RWPE2 (cell line): ENCODE measurements at regions not wholly inside any gene's neighbourhood (a gene's known extent, or its start where the extent isn't known, plus 50 kb on each side); places are given as distances from the start of the nearest gene placed in this dataset.

ENCODE experiments used
- ATAC-seq: fragments of 200-7000 bp; cut with Tn5 transposase; 3 replicates; pipeline ENCODE4 v1.9.1; 2021; ENCODE audit warnings: low read depth
- DNase-seq: peaks from one replicate; pipeline ENCODE4 v3.0.0-alpha.2; 2020; ENCODE audit warnings: low spot score
- H3K27ac ChIP-seq: fragments of 450-650 bp; 2 replicates; pipeline ENCODE4 v1.5.1; 2017; ENCODE audit warnings: mild to moderate bottlenecking; ENCODE audit not compliant: poor library complexity, severe bottlenecking
- H3K27me3 ChIP-seq: fragments of 250-450 bp; sonication (Bioruptor Pico); 2 replicates; pipeline ENCODE4 v1.5.1; 2021; ENCODE audit warnings: mild to moderate bottlenecking, moderate library complexity; ENCODE audit not compliant: insufficient read depth, poor library complexity, severe bottlenecking
- H3K36me3 ChIP-seq: fragments of 250-450 bp; sonication (Bioruptor Pico); 2 replicates; pipeline ENCODE4 v1.5.1; 2020; ENCODE audit warnings: low read depth, mild to moderate bottlenecking, moderate library complexity
- H3K4me1 ChIP-seq: fragments of 250-450 bp; sonication (Bioruptor Pico); 2 replicates; pipeline ENCODE4 v1.5.1; 2021; ENCODE audit warnings: mild to moderate bottlenecking, moderate library complexity; ENCODE audit not compliant: insufficient read depth, poor library complexity, severe bottlenecking
- H3K4me3 ChIP-seq: fragments of 250-450 bp; sonication (Bioruptor Pico); 2 replicates; pipeline ENCODE4 v1.5.1; 2021; ENCODE audit warnings: mild to moderate bottlenecking, moderate library complexity; ENCODE audit not compliant: severe bottlenecking
- H3K9me3 ChIP-seq: fragments of 250-450 bp; sonication (Bioruptor Pico); 2 replicates; pipeline ENCODE4 v1.5.1; 2021; ENCODE audit warnings: mild to moderate bottlenecking, moderate library complexity; ENCODE audit not compliant: severe bottlenecking
- TF ChIP-seq, protein P1 (sequence below): fragments of 450-650 bp; IDR thresholded peaks from one replicate; pipeline ENCODE4 v1.5.1; 2017; ENCODE audit warnings: mild to moderate bottlenecking, moderate library complexity; ENCODE audit not compliant: poor library complexity, severe bottlenecking

DNA sequence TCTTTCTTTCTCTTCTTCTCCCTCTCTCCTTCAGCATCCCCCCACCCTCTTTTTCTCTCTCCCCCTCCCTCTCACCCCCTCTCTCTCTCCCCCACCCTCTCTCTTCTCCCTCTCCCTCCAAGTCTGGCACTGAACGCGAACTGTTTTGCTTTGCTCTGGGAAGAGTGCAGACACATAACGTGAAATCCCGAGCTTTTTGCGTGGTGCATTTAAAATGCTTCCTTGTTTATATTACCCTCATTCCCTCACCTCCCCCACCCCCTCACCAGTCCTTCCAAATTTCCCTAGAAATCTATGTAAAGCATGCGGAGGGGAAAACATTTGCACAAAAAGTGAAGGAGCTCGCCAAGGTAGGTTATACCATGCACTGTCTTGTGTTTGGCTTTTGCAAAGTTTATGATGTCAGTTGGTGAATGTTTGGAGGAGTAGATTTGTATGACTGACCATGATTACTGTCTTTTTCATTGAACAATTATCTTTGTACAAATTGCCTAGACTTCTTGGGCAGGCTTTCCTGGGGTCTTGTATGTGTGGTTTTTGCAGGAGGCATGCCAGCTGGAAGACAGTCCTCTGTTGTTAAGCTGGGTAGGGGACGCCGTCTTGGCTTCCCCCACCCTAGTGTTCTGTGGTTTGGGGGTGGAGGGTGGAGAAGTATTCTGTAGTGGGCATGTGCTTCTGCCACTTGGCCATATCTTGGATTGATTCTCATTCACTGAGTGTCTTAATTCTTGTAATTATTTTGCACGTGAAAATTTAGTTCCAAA, 123.7 kb upstream of the HSD17B12 start:
- H3K27me3 ChIP-seq: peaks cover 76% of the 10 kb centered on the region
- H3K27ac ChIP-seq: no peak overlapping the region
- no peaks in the 10 kb centered on the region for H3K9me3 ChIP-seq
- no peaks in the 10 kb centered on the region for H3K36me3 ChIP-seq
- H3K4me3 ChIP-seq: no peak overlapping the region
- DNase-seq (no peak), ATAC-seq (no peak)
- H3K4me1 ChIP-seq: no peaks in the 10 kb centered on the region
- TF ChIP-seq, protein P1, sequence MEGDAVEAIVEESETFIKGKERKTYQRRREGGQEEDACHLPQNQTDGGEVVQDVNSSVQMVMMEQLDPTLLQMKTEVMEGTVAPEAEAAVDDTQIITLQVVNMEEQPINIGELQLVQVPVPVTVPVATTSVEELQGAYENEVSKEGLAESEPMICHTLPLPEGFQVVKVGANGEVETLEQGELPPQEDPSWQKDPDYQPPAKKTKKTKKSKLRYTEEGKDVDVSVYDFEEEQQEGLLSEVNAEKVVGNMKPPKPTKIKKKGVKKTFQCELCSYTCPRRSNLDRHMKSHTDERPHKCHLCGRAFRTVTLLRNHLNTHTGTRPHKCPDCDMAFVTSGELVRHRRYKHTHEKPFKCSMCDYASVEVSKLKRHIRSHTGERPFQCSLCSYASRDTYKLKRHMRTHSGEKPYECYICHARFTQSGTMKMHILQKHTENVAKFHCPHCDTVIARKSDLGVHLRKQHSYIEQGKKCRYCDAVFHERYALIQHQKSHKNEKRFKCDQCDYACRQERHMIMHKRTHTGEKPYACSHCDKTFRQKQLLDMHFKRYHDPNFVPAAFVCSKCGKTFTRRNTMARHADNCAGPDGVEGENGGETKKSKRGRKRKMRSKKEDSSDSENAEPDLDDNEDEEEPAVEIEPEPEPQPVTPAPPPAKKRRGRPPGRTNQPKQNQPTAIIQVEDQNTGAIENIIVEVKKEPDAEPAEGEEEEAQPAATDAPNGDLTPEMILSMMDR: no peak

DNA sequence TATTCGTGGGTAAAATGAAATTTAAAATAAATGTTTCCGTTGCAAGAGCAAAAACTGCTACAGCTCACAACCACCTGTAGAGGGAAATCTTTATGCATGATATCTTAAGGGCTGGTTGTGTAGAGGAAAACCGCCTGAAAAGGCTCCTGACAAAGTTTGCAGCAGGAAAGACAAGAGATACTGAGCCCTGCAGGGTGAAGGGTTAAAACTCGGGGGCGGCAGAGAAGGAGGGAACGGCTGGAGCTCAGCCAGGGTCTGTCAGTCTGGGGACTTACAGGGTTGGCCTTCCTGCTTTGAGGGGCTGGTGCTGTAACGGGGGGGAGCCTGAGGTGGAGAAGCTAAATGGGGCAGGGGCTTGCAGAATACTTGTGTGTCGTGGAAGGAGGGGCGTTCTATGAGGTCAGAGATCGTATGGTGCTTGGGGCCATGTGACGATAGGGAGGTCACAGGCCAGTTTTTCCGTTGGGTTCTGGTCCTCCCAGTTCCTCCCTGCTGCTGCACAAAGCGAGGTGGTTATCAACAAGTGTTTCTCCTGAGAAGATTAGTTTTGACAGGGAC, 122.9 kb upstream of the HSD17B12 start:
- TF ChIP-seq, protein P1: peak; percentile 12
- H3K9me3 ChIP-seq: no peaks in the 10 kb centered on the region
- no peak overlapping the region for H3K27ac ChIP-seq
- H3K4me3 ChIP-seq: no peak overlapping the region
- ATAC-seq (no peak), DNase-seq (no peak)
- no peaks in the 10 kb centered on the region for H3K4me1 ChIP-seq
- H3K27me3 ChIP-seq: peaks cover 76% of the 10 kb centered on the region
- H3K36me3 ChIP-seq: no peaks in the 10 kb centered on the region

DNA sequence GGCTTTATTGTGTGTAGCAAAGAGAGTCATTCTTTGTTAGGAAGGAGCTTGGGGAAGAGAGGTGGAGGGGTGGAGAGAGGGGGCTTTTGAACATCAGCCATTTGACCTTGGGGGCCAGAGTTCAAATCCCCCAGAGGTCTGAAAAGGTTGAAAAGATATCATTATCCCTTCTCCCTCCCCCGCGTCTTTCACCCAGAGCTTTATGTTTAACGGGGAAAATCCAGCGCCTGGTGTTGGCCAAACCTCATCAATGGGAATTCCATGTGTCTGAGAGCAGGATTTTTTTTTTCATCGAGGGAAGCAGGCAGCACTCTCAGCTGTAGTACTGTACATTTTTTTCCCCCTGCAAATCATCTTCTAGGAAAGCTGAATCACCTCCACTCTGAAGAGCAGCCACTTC, 122.4 kb upstream of the HSD17B12 start:
- H3K27ac ChIP-seq: no peak overlapping the region
- H3K4me3 ChIP-seq: no peak overlapping the region
- peaks cover 71% of the 10 kb centered on the region for H3K27me3 ChIP-seq
- no peak for DNase-seq
- H3K36me3 ChIP-seq: no peaks in the 10 kb centered on the region
- no peak for ATAC-seq
- no peaks in the 10 kb centered on the region for H3K9me3 ChIP-seq
- TF ChIP-seq, protein P1: no peak
- H3K4me1 ChIP-seq: no peaks in the 10 kb centered on the region

DNA sequence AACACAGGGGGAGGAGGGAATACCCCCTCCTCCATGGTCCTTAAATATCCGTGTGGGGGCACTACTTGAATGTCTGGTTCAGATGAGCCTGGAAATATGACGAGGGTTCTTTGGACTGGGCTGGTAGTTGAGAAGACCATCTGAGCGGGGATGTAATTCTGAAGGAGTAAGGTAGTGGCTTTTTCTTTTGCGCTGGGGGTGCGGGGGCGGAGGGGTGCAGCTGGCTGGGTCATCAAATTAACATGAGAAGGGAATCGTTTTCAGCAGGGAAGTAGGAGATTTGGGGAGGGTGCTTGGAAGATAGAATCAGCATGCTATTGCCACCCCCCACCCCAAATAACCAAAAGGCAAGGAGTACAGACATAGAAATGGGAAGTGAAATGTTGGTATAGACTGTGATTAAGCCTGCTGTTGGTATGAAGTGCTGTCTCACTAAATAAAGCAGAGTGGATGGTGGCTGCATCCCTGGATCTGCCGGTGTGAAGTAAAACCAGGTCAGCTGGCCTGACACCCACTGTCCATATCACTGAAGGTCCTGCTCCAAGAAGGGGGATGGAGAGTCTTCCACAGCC, 121.9 kb upstream of the HSD17B12 start:
- Histone ChIP-seq H3K27me3 (peaks cover 66% of the 10 kb centered on the region), H3K27ac (no peak overlapping the region), H3K4me1 (no peaks in the 10 kb centered on the region), H3K9me3 (no peaks in the 10 kb centered on the region), H3K4me3 (no peak overlapping the region), H3K36me3 (no peaks in the 10 kb centered on the region)
- DNase-seq (no peak), ATAC-seq (no peak)
- TF ChIP-seq, protein P1: no peak

DNA sequence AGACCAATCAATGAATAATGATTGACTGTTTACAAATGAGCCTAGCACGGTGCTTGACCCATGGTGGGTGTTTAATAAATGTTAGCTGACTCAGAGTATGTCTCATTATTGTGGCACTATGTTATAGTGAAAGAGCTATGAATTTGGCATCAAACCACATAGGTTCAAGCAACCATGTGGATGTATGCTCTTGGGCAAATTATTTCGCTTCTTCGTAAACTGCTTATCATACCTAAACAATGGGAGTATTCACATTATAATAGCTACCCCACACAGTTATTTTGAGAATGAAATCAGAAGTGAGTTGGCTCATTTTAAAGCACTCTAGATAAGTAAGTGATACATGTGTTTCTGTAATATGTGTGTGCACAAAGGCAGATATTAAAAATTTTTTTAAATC, 118.7 kb upstream of the HSD17B12 start:
- H3K9me3 ChIP-seq: no peaks in the 10 kb centered on the region
- ATAC-seq (no peak), DNase-seq (no peak)
- H3K4me3 ChIP-seq: no peak overlapping the region
- peaks cover 36% of the 10 kb centered on the region for H3K27me3 ChIP-seq
- no peaks in the 10 kb centered on the region for H3K4me1 ChIP-seq
- no peak overlapping the region for H3K27ac ChIP-seq
- TF ChIP-seq, protein P1: no peak
- H3K36me3 ChIP-seq: no peaks in the 10 kb centered on the region
